Urothelium cell line (cell line): ENCODE measurements at regions not wholly inside any gene's neighbourhood (a gene's known extent, or its start where the extent isn't known, plus 50 kb on each side); places are given as distances from the start of the nearest gene placed in this dataset.

Experiments used
- DNase-seq: peaks from one replicate; pipeline ENCODE4 v3.0.0; 2011; ENCODE audit warnings: low spot score, mixed read lengths
- FAIRE-seq: peaks from 2 replicates; lab custom pipeline; 2011; peaks lifted over from hg19 to GRCh38; lab: Jason Lieb, UNC

DNA sequence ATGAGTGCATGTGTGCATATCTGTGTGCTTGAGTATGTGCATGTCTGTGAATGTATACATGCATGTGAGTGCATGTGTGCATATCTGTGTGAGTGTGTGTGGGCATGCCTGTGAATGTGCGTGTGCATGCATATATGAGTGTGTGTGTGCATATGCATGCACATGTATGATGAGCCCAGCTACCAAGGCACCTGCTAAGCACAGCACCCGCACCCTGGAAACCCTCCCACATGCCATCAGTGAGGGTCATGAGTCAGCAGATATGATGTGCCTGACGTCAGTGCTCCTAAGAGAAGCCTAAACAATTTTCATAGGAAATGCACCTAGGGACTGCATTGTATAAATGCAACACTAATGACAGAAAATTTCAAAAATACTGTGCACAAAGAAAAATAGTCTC, 151.1 kb downstream of the KIF26A start:
- DNase-seq, result peak; percentile 27
- FAIRE-seq, result no peak

DNA sequence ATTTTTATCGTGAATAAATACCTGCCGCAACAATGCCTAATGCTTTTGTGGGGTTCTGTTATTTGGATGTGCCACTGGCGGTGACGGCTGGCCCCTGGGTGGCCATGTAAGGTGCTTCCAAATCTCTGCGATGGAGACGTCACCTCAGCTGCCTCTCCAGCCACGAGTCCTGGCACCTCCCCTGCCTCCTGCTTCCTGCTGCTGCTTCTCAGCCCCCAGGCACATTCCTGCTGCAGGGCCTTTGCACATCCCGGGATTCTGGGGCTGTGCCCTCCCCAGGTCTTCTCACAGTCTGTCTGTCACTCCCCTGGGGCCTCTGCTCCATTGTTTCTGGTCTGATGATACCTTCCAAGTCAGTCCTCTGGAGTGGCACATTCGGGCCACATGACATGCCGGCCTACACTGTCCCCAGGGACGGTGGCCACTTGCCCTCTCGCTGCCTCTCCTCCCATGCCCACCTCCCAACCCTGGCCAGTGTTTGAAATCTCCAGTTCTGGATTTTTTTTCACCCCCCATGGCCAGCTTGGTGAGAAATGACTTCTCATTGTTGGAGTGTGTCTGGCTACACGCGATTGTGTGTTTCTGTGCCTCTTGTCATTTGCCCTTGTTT, 151.8 kb downstream of the KIF26A start:
- no peak for DNase-seq
- FAIRE-seq, result no peak

DNA sequence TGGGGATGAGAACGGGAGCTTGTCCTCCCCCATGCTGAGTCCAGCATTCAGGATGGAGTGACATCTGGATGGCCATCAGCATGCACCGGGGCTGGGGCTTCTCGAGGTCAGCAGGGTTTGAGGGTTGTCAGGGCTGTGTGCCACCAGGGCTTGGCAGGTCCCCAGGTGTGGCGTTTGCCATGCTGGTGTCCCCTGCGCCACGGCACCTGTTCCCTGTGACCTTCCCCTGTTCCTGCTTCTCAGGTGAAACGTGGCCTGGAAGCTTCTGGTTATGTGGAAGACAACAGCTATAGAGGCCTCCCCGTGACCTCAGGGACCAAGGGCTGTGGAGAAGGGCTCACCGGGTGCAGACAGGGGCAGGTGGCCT, 152.4 kb downstream of the KIF26A start:
- no peak for DNase-seq
- FAIRE-seq, result no peak

DNA sequence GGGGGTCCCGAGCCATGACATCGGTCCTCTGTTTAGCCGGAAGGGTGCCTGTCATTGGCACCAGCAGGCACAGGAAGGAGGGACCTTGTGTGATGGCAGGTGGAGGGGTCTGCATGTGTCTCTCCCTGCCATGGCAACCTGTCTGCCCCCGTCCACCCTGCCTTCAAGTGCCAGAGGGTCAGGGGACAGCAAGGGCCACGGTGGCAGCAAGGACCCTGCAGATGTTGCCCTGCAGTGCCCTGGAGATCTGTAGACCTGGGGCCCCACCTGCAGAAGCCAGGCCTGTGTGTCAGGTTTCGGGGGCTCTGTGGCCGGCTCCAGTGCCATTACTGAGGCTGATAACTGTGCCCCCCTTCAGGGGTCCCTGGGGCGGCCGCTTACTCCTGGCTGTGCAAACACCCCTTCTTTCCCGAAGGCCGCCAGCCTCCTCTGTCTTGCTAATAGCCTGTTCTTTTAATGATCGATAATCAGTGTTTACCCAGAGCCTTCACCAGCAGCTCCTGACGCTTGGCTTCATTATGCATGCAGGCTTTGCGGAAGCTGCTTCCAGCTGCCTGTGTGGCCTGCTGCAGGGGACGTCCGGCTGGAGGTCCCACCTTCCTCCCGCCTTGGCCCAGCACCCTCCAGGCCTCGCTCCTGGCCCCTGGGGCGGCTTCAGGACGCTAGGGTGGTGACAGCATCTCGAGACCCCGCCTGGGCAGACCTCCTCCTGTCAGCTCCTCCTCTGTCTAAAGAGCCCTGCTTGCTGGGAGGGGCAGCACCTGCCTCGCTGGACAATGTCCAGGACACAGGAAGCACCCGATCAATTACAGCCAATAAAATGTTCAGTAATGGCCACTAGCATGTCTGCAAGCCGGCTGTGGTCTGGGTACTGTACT, 153.0 kb downstream of the KIF26A start:
- FAIRE-seq, result no peak
- DNase-seq, result no peak

DNA sequence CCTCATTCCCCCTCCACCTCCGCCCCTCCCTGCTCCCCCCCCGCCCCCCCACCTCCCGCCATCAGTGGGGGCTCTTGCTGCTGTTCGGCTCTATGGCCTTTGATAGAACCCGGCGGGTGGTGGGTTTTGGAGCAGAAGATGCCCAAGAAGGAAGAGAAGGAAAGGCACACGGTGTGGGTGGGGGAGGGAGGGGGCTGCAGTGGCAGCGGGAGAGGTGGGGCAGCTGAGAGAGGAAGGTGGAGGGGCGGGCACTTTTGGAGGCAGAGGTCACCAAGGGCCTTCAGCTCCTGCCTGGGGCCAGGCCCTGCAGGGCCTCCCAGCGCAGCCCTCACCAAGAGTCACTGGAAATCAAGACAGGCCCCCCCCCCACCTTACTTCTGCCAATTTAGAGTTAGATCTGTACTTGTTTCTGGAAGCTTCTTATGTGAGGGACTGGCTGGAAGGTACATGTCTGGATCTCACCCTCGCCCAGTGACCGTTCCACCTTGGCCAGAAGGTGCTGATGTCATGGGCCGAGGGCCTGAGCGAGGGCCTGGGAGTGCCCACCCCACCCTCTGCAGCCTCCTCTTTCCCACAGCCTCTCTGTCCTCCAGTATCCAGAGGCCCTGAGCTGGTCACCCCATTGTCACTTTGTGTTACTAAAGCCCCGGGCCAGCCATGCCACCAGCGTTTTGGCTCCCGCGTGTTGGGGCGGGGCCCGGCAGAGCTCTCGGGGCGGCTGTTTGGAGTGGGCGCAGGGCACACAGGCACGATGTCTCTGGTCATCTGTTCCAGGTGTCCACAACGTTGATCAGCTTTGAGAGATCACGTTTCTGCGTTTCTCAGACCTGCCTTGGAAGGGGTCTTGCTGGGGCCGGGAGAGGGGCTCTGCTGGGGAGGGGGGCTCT, 153.9 kb downstream of the KIF26A start:
- no peak for FAIRE-seq
- no peak for DNase-seq

DNA sequence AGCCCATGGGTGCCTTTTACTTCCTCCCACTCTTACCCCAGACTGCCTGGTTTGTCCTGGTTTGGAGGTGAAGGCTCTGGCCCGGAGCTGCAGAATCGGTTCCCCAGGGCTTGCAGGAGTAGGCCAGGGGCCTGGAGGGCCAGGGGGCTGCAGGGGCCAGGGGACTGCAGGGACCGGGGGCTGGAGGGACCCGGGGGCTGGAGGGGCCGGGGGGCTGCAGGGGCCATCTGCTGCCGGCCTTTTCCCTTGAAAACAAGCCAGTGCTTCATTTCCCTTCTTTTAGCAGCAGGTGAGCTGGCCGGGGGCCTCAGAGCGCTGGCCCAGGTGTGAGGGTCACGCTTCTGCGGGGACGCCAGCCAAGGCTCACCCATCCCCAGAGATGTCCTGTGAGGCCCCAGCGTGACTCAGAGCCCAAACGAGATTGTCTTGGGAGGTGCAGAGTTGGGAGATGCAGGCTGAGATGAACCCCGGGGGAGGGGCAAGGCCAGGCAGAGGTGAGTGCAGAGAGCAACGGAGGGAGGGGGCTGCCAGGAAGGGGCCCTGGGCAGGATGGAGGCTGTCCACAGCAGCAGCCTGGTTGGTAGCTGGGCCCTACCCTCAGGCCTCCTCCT, 154.9 kb downstream of the KIF26A start:
- no peak for FAIRE-seq
- DNase-seq, result peak; percentile 35

DNA sequence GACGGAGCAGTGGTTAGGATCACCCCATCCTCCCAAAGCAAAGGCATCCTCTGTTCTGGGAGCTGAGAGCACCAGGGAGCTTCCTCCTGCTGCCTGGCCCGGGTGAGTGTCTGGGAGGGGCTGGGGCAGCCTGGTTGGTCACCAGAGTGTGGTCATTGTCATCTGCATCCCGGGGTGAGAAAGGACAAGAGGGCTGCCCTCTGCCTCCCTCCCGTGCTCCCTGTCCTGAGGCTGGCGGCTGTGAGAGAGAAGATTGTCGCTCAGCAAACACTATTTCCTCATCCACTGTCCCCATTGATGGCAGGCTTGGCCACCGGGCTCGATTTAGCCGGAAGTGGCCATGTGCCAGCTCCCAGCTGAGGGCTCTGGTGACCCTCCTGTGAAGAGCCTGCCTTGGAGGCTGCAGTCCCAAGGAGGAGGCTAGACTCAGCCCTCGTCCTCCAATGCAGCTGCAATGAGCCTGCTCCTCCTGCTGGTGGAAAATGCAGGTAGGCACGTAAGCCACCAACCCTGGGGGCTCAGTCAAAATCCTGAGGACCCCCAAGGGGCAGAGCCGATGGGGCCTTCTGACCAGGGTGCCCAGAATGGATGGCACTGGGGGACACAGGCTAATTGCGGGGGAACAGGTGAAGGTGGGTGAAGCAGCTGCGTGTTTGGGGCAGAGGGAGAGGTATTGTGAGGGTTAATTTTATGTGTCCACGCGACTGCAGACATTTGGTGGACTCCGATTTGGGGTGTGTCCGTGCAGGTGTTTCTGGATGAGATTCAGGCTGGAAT, 155.7 kb downstream of the KIF26A start:
- FAIRE-seq, result no peak
- DNase-seq, result peak; percentile 18

DNA sequence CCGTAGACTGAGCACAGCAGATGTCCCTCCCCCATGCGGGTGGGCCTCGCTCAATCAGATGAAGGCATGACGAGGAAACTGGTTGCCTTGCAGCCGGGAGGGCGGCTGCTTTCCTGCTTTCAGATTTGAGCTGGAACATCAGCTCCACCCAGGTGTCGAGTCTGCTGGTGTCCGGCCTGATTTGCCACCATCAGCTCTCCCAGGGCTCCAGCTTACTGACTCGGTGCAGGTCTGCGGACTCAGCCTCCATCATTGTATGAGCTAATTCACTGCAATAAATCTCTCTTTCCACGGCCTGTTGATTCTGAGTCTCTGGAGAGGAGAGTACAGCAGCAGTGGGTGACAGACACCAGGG, 156.2 kb downstream of the KIF26A start:
- FAIRE-seq (no peak), DNase-seq (no peak)

DNA sequence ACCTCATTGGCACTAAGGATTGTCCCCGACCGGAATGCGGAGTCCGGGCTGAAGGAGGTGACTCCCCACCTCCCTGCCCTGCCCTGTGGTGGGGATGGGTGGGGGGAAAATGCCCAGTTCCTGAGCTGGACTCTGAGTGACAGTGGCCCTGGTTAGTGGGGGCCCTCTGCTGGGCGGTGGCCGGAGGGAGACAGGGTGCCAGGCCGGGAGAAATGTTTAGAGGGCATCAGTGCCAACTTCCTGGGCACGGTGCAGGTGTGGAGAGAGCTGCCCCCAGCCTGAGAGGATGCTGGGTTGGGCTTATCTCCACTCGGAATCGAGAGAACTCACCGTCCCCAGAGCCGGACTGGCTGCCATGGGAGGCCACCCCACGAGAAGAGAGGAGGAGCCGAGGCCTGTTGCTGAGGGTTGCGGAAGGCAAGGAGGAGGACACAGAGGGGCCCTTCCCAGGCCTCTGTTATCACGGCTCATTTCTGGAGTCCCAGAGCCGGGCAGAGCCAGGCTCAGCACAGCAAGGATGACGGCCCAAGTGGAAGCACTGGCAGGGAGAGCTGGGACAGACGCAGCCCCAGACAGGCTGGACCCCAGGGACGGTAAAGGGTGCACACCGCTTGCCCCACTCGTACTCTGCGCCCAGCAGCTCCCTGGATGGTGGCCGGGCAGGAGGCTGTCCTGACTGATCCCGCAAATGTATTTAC, 156.7 kb downstream of the KIF26A start:
- DNase-seq (no peak), FAIRE-seq (no peak)

DNA sequence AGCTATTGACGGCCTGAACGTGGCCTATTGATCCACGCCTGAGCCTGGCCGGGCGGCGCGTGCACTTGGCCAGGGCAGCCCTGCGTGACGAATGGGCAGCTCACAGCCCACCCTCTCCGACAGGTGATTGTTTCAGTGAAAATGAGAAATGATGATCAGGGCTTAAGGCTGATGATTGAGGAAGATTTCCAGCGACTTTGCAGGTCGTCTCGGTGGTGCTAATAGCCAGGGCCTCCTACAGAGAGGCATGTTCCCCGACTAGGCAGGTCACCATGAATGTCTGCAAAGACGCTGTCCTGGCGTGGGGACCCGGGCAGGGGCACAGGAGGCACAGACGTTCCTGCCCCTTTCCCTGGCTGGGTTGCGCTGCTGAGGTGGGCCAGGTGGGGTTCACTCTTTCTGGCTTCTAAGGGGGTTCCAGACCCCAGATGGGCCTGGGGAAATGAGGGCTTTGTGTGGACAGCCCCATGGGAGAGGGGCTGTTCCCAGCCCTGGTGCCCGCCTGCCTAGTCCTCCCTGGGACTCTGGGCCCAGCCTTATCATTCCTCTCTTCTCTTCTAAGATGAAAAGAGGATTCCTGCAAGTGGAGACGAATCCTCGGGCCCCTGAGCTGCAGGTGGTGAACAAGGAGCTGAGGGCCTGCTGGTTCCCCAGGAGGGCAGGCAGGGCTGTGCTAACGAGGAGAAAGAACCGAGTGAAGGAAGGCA, 157.4 kb downstream of the KIF26A start:
- no peak for DNase-seq

DNA sequence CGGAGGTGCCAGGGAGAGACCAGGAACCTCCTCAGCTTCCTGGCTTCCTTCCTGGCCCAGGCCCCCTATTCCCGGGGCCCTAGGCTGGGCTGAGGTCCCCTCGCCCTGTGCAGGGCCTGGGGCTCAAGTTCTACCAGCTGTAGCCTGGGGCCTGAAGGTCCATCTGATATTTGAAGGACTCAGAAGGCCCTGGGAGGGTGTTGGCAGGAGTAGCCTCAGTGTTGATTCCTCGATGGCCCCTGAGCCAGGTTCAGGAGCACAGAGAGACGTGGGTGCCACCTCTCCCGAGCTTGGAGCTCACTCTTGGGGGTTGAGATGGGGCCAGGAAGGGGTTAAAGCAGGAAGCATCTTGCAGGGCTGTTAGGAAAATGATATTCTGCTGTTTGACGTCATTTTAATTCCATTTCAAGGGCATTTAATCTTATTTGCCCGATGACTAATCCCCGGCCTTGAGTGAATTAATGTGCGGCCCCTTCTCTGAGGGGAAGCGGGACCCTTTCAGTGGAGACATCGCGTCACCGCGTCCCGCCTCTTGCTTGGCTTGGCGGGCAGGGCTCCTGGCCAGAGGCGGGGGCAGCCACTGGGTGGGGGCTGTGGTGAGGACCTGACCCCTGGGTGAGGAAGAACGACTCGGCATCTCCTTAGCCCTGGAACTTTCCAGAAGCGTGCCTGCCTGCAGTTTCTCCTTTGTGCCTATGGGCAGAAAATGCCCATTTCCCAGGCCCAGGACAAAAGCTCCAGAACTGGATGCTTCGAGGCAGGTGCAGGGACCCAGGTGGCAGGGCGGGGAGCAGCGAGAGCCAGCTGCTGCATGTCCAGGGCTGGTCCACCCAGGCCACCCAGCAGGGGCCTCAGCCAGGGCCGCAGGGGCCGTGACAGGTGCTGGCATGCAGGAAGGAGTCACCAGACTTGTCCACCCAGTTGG, 158.3 kb downstream of the KIF26A start:
- no peak for DNase-seq
- FAIRE-seq, result no peak

More for the DNA sequence above, 157.4 kb downstream of the KIF26A start:
- FAIRE-seq, result no peak

DNA sequence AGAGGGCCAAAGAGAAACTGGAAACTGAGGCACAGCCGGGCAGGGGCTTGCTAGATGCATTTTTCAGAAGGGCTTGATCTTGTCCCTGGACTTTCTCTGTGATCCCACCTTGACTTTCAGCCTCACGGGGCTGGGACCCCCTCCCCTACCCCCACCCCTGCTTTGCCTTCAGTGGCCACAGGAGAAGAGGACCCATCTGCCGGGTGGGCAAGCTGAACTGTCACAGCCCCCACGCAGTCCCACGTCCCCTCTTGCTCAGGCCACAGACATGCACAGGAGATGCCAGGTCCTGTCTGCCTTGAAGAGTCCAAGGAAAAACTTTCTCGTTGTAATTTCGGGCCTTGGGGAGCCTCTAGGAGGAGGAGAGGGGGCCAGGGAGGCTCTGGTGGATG, 158.9 kb downstream of the KIF26A start:
- DNase-seq, result no peak
- FAIRE-seq, result no peak

DNA sequence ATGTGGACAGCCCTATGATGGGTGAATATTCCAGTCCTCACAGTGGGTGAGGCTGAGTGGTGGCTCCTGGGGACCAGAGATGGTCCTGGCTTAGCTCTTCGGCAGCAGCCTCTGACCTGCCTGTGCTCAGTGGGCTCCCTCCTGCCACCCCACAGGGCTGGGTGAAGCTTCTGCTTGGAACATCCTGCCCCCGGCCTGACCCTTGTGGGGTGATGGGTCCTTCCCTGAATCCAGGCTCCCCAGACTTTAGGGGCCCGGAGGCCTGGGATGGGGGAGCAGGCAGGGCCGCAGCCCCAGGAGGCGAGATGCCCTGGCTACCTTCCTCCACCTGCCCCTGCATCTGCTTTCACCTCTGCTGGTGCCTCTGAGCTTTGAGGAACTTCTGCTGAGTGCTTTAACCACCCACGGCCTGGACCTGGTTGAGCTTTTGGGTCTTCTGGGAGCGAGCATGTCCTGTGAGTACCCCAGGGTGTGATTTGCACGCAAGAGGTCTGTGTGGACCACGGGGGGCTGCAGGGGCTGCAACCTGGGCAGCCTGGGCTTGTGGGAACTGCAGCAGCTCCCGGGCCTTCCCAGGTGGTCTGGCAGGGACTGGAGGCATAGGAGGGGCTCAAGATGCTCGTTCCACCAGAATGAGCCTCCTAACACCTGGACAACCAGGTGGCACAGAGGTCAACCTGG, 159.5 kb downstream of the KIF26A start:
- no peak for FAIRE-seq

DNA sequence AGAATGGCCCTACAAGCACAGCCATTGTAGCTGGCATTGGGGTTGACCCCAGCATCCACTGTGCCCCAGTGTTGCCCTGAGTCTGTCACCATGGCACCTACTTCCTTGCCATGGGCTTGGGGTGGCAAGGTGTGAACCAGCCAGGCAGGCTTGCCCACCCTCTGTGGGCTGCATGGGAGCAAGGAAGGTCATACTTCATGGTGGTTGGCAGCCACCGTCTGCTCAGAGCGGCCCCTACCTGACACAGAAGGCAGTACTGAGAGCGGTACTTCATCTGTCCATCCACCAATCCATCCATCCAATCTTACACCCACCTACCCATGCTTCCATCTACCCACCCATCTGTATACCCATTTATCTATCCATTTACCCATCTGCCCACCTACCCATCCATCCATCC, 160.1 kb downstream of the KIF26A start:
- FAIRE-seq, result no peak
- no peak for DNase-seq

More for the DNA sequence above, 159.5 kb downstream of the KIF26A start:
- no peak for DNase-seq

DNA sequence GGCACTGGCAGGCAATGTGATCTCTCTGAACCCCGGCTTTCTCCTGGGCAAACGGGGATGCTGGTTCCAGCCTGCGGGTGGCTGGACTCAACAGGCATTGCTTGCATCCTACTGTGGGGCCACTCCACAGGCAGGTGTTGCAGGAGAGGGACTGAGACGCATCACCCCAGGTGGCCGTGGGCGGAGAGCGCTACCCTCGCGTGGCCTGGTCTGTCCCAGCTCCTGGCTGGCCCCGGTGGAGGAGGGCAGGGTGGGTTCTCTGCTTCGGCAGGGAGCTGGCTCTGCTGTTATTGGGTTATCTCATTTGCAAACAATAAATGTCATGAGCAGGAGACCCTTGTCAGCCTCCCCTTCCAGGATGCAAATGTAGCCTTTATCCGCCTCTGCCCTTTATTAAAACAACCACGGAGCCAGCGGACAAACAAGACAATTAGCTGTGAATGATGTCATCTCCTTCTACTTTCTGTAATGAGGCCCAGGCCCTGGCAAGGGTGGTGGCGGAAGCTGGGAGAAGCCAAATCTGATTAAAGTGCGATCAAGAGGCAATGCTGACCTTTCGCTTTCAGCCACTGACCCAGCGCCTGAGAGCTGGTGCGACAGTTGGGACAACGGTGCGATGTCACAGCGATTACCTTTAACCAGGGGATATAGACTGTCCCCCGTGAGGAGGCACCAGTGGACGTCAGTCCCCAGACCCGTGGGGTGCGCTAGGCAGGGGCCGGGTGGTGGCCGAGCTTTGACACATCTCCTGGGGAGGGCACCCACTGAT, 161.8 kb downstream of the KIF26A start:
- DNase-seq (no peak), FAIRE-seq (no peak)

DNA sequence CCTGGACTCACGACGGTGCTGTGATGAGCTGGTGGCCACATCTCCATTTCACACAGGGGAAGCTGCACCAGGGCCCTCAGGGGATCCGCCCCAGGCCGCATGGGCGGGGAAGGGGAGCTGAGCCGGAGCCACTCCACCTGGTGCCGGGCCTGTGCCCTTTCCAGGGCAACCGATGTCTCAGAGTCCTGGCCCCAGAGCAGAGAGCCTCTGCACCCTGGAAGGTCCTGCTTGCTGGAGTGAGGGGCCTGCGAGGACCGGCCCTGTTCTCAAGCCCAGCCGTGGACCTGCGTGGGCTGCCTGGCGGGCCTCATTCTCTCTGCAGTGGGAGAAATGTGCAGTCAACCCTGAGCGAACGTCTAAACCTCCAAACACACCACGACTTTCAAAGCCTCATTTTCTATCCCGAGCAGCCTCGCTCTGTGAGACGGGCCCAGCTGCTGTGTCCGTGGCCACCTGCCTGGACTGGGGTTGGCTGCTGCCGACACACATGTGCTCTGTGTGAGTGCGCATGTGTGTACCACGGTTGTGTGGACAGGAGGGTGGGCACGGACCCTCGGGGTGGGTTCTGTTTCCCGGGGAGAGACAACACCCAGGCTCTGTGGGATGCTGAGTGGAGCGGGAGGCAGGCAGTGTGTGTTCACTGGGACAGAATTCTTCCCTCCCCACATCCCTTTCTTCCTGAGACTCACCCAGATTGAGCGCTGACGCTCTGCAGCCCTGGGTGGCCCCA, 163.5 kb downstream of the KIF26A start:
- DNase-seq, result no peak
- FAIRE-seq, result no peak
